GM04503 (cell line): ENCODE measurements at regions not wholly inside any gene's neighbourhood (a gene's known extent, or its start where the extent isn't known, plus 50 kb on each side); places are given as distances from the start of the nearest gene placed in this dataset.

Experiments used
- DNase-seq: peaks from one replicate; pipeline ENCODE4 v3.0.0-alpha.2; 2012; ENCODE audit warnings: low read depth

GRCh38 chr3:102235679-102236078 is 199.1 kb upstream of the ZPLD1 start:
- DNase-seq, result no peak

- no peak for DNase-seq
These were observed 197.6 kb upstream of the ZPLD1 start for GRCh38 chr3:102237181-102237580.

GRCh38 chr3:102237838-102238237 is 197.0 kb upstream of the ZPLD1 start:
- no peak for DNase-seq

GRCh38 chr3:102238362-102238761 is 196.5 kb upstream of the ZPLD1 start:
- DNase-seq, result no peak

- no peak for DNase-seq
These were observed 194.1 kb upstream of the ZPLD1 start for GRCh38 chr3:102240720-102241119.

GRCh38 chr3:102248981-102249705 is 185.7 kb upstream of the ZPLD1 start:
- DNase-seq, result no peak

GRCh38 chr3:102255736-102256135 is 179.1 kb upstream of the ZPLD1 start:
- DNase-seq, result no peak

- no peak for DNase-seq
These were observed 176.1 kb upstream of the ZPLD1 start for GRCh38 chr3:102258666-102259227.

GRCh38 chr3:102259663-102260062 is 175.2 kb upstream of the ZPLD1 start:
- DNase-seq, result no peak

- DNase-seq, result no peak
These were observed 169.1 kb upstream of the ZPLD1 start for GRCh38 chr3:102265720-102266119.

- DNase-seq, result no peak
These were observed 165.4 kb upstream of the ZPLD1 start for GRCh38 chr3:102269406-102269805.

GRCh38 chr3:102290241-102290640 is 144.6 kb upstream of the ZPLD1 start:
- no peak for DNase-seq

GRCh38 chr3:102295756-102296155 is 139.1 kb upstream of the ZPLD1 start:
- no peak for DNase-seq

- DNase-seq, result no peak
These were observed 137.7 kb upstream of the ZPLD1 start for GRCh38 chr3:102297072-102297658.

- DNase-seq, result no peak
These were observed 135.5 kb upstream of the ZPLD1 start for GRCh38 chr3:102299125-102299877.

- no peak for DNase-seq
These were observed 133.5 kb upstream of the ZPLD1 start for GRCh38 chr3:102301155-102301880.

GRCh38 chr3:102302020-102302419 is 132.8 kb upstream of the ZPLD1 start:
- DNase-seq, result no peak

- DNase-seq, result no peak
These were observed 130.3 kb upstream of the ZPLD1 start for GRCh38 chr3:102304550-102304949.

GRCh38 chr3:102307442-102307841 is 127.4 kb upstream of the ZPLD1 start:
- DNase-seq, result no peak

GRCh38 chr3:102329066-102329465 is 105.7 kb upstream of the ZPLD1 start:
- no peak for DNase-seq

GRCh38 chr3:102329561-102329960 is 105.3 kb upstream of the ZPLD1 start:
- DNase-seq, result no peak

GRCh38 chr3:102332205-102332604 is 102.6 kb upstream of the ZPLD1 start:
- no peak for DNase-seq
